ENCODE measurements at regions not wholly inside any gene's neighbourhood (a gene's known extent, or its start where the extent isn't known, plus 50 kb on each side); places are given as distances from the start of the nearest gene placed in this dataset.

DNA sequence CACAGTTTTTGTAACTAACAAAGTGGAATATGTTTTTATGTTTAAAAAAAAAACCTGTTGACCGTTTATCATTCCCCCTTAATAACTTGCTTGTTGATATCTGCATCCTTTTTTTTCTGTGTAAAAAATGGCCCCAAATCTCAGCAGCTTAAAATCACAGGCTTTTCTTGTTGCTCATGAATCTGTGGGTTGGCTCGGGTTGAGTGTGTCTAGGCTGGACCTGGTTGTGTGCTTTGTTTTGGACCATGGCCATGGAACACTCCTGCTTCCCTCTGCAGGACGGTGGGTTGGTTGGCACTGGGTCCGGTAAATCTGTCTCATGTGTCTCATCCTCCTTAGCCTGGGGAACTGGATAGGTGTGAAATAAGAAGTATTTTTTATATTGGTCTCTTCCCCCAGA is 139.0 kb upstream of the LINC00305 start:
- H3K27ac ChIP-seq = no peak overlapping the region
- no peaks in the 10 kb centered on the region for H3K9me3 ChIP-seq
- H3K4me1 ChIP-seq = no peaks in the 10 kb centered on the region
- no peak overlapping the region for H3K4me3 ChIP-seq
- H3K36me3 ChIP-seq = no peaks in the 10 kb centered on the region
- intact Hi-C loops (cut with DNase I) = no loop called here
- TF ChIP-seq, protein P1, sequence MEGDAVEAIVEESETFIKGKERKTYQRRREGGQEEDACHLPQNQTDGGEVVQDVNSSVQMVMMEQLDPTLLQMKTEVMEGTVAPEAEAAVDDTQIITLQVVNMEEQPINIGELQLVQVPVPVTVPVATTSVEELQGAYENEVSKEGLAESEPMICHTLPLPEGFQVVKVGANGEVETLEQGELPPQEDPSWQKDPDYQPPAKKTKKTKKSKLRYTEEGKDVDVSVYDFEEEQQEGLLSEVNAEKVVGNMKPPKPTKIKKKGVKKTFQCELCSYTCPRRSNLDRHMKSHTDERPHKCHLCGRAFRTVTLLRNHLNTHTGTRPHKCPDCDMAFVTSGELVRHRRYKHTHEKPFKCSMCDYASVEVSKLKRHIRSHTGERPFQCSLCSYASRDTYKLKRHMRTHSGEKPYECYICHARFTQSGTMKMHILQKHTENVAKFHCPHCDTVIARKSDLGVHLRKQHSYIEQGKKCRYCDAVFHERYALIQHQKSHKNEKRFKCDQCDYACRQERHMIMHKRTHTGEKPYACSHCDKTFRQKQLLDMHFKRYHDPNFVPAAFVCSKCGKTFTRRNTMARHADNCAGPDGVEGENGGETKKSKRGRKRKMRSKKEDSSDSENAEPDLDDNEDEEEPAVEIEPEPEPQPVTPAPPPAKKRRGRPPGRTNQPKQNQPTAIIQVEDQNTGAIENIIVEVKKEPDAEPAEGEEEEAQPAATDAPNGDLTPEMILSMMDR (IDR thresholded peaks at IDR 0.05) = no peak
- DNase-seq (ENCODE audit: low spot score in 2 of 2) = no peak
- H3K27me3 ChIP-seq = no peaks in the 10 kb centered on the region

DNA sequence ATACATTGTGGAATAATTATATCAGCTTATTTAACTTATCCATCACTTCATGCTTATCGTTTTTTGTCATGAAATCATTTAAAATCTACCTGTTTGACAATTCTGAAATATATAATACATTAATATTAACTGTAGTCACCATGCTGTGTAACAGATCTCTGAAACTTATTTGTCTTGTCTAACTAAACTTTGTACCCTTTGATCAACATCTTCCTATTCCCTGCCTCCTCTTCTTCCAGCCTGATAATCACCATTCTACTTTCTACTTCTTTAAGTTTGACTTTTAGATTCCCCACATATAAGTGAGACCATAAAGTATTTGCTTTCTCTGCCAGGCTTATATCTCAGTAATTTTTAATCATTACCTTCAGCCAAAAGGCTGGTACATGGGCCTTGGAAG is 134.2 kb upstream of the LINC00305 start:
- Histone ChIP-seq H3K9me3 (no peaks in the 10 kb centered on the region), H3K4me3 (no peak overlapping the region), H3K27me3 (no peaks in the 10 kb centered on the region), H3K4me1 (no peaks in the 10 kb centered on the region), H3K36me3 (no peaks in the 10 kb centered on the region), H3K27ac (no peak overlapping the region)
- TF ChIP-seq, protein P1 (IDR thresholded peaks at IDR 0.05) = no peak
- intact Hi-C loops (cut with DNase I) = no loop called here
- DNase-seq (ENCODE audit: low spot score in 2 of 2) = no peak

DNA sequence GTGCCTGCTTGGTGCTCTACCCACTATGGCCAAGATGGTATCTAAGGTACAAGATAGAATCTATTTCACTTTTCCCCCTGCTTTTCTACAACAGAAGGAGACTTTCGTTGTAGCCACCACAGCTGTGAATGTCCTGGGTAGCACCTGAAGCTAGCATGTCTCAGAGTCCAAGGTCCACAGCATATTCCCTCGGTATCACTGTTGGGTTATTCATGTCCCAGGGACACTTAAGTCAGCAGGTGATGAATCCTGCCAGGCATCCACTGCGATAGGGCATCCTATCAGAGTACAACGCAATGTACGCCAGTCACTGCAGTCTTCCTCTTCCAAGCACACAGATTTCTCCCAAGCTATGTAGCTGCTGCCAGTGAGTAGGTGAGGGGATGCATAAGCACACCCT is 129.1 kb upstream of the LINC00305 start:
- Histone ChIP-seq H3K4me3 (no peak overlapping the region), H3K27ac (no peak overlapping the region), H3K27me3 (no peaks in the 10 kb centered on the region), H3K9me3 (no peaks in the 10 kb centered on the region), H3K36me3 (no peaks in the 10 kb centered on the region), H3K4me1 (no peaks in the 10 kb centered on the region)
- no peak for DNase-seq (ENCODE audit: low spot score in 2 of 2)
- intact Hi-C loops (cut with DNase I) = no loop called here
- TF ChIP-seq, protein P1 (IDR thresholded peaks at IDR 0.05) = no peak

DNA sequence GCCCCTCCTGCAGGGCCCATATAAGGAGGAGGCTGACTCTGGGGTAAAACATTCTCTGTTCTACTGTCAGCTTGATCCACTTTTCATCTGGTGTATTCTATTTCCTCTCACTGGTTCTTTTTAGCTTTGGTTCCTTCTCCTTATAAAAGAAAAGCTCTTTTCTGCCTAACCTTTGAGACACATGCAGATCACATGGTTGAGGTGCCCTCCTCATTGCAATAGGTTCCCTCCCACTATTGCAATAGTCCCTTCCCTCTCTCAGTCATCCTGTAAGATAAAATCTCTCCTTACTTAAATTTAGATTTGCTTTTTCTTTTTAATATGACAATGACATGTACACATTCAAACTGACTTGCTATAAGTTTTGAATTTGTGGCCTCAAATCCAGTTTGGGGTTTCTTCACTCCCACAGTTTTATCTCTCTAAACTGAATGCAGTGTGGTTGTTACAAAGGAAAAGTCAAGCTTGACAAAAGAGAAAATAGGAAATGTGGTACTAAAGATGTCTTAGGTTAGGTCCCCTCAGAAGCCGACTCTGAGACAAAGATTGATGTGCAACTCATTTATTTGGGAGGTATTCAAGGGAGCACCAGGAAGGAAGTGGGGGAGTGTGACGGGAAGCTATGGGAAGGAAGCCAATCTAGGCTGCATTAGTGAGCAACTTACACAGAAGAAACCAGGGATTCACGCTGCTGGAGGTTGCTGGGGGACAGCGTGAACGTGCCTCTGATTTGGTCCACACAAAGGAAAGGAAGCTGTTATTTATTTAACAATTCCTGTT is 127.6 kb upstream of the LINC00305 start:
- no peaks in the 10 kb centered on the region for H3K27me3 ChIP-seq
- no peaks in the 10 kb centered on the region for H3K9me3 ChIP-seq
- H3K27ac ChIP-seq = no peak overlapping the region
- TF ChIP-seq, protein P1 (IDR thresholded peaks at IDR 0.05) = no peak
- intact Hi-C loops (cut with DNase I) = no loop called here
- no peak overlapping the region for H3K4me3 ChIP-seq
- H3K4me1 ChIP-seq = no peaks in the 10 kb centered on the region
- no peaks in the 10 kb centered on the region for H3K36me3 ChIP-seq
- DNase-seq (ENCODE audit: low spot score in 2 of 2) = no peak

DNA sequence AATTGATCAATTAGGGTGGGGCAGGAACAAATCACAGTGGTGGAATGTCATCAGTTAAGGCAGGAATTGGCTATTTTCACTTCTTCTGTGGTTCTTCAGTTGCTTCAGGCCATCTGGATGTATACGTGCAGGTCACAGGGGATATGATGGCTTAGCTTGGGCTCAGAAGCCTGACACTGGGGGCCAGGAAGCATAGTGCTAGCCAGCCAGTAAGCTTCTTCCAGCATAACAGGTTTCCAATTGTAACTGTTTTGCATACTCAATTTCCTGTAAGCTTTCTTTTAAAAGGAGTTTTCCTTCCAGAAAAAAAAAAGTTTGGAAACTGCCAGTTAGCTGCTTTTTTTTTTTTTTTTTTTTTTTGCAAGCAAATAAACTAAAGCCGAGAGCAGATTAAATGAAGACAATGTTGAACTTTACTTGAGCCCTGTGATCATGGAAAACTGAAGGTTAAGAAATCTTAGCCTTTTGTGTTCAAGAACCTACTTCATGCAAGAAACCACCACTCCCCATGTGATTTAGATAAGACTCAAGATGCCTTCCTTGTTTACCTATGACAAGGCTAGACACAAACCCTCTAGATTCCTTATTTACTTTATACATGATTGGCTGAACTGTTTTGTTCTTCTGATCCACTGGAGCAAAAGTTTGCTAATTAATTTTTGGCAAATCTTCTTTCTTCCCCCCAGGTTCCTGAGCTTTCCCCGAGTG is 126.9 kb upstream of the LINC00305 start:
- no peak overlapping the region for H3K27ac ChIP-seq
- no peaks in the 10 kb centered on the region for H3K36me3 ChIP-seq
- intact Hi-C loops (cut with DNase I) = no loop called here
- no peaks in the 10 kb centered on the region for H3K27me3 ChIP-seq
- TF ChIP-seq, protein P1 (IDR thresholded peaks at IDR 0.05) = no peak
- no peak overlapping the region for H3K4me3 ChIP-seq
- no peaks in the 10 kb centered on the region for H3K4me1 ChIP-seq
- no peak for DNase-seq (ENCODE audit: low spot score in 2 of 2)
- H3K9me3 ChIP-seq = no peaks in the 10 kb centered on the region
